B cell (primary cell): ENCODE measurements at regions not wholly inside any gene's neighbourhood (a gene's known extent, or its start where the extent isn't known, plus 50 kb on each side); places are given as distances from the start of the nearest gene placed in this dataset.

Experiments used
- ATAC-seq: fragments of 200-7000 bp; cut with Tn5 transposase; one replicate; pipeline ENCODE4 v1.10.0; 2021; ENCODE audit warnings: low read depth, mild to moderate bottlenecking, moderate number of reproducible peaks, moderate library complexity
- CTCF ChIA-PET: fragments of 350-600 bp; sonication (Branson Sonifier 250); formaldehyde crosslinking; loops from one replicate; lab custom pipeline; 2021; ENCODE audit warnings: antibody characterized with exemption, inconsistent platforms; lab: Charles Lee
- POLR2A ChIA-PET: fragments of 350-600 bp; sonication (Branson Sonifier 250); formaldehyde crosslinking; loops from one replicate; lab custom pipeline; 2021; ENCODE audit warnings: antibody characterized with exemption; lab: Charles Lee
- DNase-seq: peaks from one replicate; pipeline ENCODE4 v3.0.0; 2013
- H2AFZ ChIP-seq: 2 replicates; pipeline ENCODE4 v1.6.1; 2012; ENCODE audit warnings: mild to moderate bottlenecking, low read depth, low read length; ENCODE audit not compliant: insufficient read depth, poor library complexity, severe bottlenecking
- H3K27ac ChIP-seq, 2 donors: 1 replicate in 1 of 2; 2 replicates in 1 of 2; pipeline ENCODE4 v1.5.1; 2012 to 2013; ENCODE audit warnings: low read length in 2 of 2, mild to moderate bottlenecking in 2 of 2, moderate library complexity in 1 of 2
- H3K27me3 ChIP-seq, 4 experiments: fragments of 200-600 bp in 1 of 4; sonication (generic) in 1 of 4; replicated peaks in 1 of 4; 1 replicate in 2 of 4; 2 replicates in 2 of 4; pipeline versions ENCODE4 v1.6.1 to v1.7.0; 2013 to 2016; ENCODE audit warnings: low read length in 3 of 4, mild to moderate bottlenecking in 2 of 4, mixed read lengths in 1 of 4, moderate library complexity in 1 of 4; ENCODE audit not compliant: insufficient read depth in 4 of 4, control insufficient read depth in 3 of 4; ENCODE audit errors: control extremely low read depth in 1 of 4
- H3K36me3 ChIP-seq, 2 experiments: replicated peaks in 1 of 2; 1 replicate in 1 of 2; 2 replicates in 1 of 2; pipeline versions ENCODE4 v1.6.1 to v1.7.1; 2013; ENCODE audit warnings: low read length in 1 of 2; ENCODE audit not compliant: insufficient read depth in 2 of 2, control insufficient read depth in 1 of 2; ENCODE audit errors: control extremely low read depth in 1 of 2, extremely low read depth in 1 of 2
- H3K4me1 ChIP-seq, 2 donors: fragments of 200-600 bp in 1 of 2; sonication (generic) in 1 of 2; 1 replicate in 1 of 2; 2 replicates in 1 of 2; pipeline versions ENCODE4 v1.5.1 to v1.6.1; 2013 to 2017; ENCODE audit warnings: low read length in 2 of 2; ENCODE audit not compliant: control insufficient read depth in 2 of 2, insufficient read depth in 2 of 2
- H3K4me2 ChIP-seq: replicated peaks from 2 replicates; pipeline ENCODE3; 2012; ENCODE audit warnings: mild to moderate bottlenecking, low read depth, low read length; ENCODE audit not compliant: poor library complexity, severe bottlenecking
- H3K4me3 ChIP-seq, 5 experiments: fragments of 200-600 bp in 1 of 5; sonication (generic) in 1 of 5; 1 replicate in 3 of 5; 2 replicates in 2 of 5; pipeline versions ENCODE4 v1.5.1 to v1.7.0; 2011 to 2016; ENCODE audit warnings: low read length in 4 of 5, mild to moderate bottlenecking in 4 of 5, low read depth in 2 of 5, control low read depth in 1 of 5, moderate library complexity in 1 of 5; ENCODE audit not compliant: insufficient read depth in 1 of 5; ENCODE audit errors: control extremely low read depth in 1 of 5, extremely low read depth in 1 of 5
- H3K79me2 ChIP-seq: fragments of 200-600 bp; sonication (generic); one replicate; pipeline ENCODE4 v1.6.0; 2016; ENCODE audit warnings: low read length; ENCODE audit not compliant: control insufficient read depth, insufficient read depth
- H3K9ac ChIP-seq: fragments of 200-600 bp; sonication (generic); 2 replicates; pipeline ENCODE4 v1.6.1; 2017; ENCODE audit warnings: mild to moderate bottlenecking, low read length, moderate library complexity
- H3K9me3 ChIP-seq, 3 donors: one replicate each; pipeline versions ENCODE4 v1.6.1 to v1.7.1; 2013; ENCODE audit warnings: low read length in 2 of 3; ENCODE audit not compliant: control insufficient read depth in 2 of 3, insufficient read depth in 1 of 3; ENCODE audit errors: control extremely low read depth in 1 of 3
- H4K20me1 ChIP-seq: 2 replicates; pipeline ENCODE4 v1.6.0; 2012; ENCODE audit warnings: mild to moderate bottlenecking, low read length; ENCODE audit not compliant: insufficient read depth, control insufficient read depth, poor library complexity, severe bottlenecking
- H3K27ac Mint-ChIP-seq: one replicate; pipeline ENCODE4 v1.8.0; 2021; ENCODE audit warnings: mixed read lengths
- H3K27me3 Mint-ChIP-seq: one replicate; pipeline ENCODE4 v1.8.0; 2021; ENCODE audit warnings: mixed read lengths
- H3K4me1 Mint-ChIP-seq: one replicate; pipeline ENCODE4 v1.8.0; 2021; ENCODE audit warnings: mixed read lengths
- H3K4me3 Mint-ChIP-seq: one replicate; pipeline ENCODE4 v1.8.0; 2021; ENCODE audit warnings: mixed read lengths
- H3K9me3 Mint-ChIP-seq: one replicate; pipeline ENCODE4 v1.8.0; 2022; ENCODE audit warnings: mixed read lengths; ENCODE audit not compliant: insufficient read depth
- EZH2 ChIP-seq: IDR thresholded peaks from 2 replicates; pipeline ENCODE4 v1.6.1; 2012; ENCODE audit warnings: borderline replicate concordance, low read depth, mild to moderate bottlenecking, moderate library complexity, low read length; ENCODE audit not compliant: insufficient read depth, poor library complexity, severe bottlenecking
- WGBS: methylation state at CpG from one replicate; pipeline ENCODE4 v1.1.5; 2013; ENCODE audit warnings: missing lambda C conversion rate; ENCODE audit not compliant: insufficient coverage; 5-methylcytosine and 5-hydroxymethylcytosine counted together
- intact Hi-C: fragments of 100-400 bp; cut with micrococcal nuclease; formaldehyde crosslinking; loops from one replicate; pipeline ENCODE4 v1.10.0; 2022
- TF ChIP-seq, protein P1 (sequence below): fragments of 200-600 bp; IDR thresholded peaks from one replicate; pipeline ENCODE4 v1.8.0; 2022; ENCODE audit warnings: antibody characterized with exemption, mild to moderate bottlenecking

DNA sequence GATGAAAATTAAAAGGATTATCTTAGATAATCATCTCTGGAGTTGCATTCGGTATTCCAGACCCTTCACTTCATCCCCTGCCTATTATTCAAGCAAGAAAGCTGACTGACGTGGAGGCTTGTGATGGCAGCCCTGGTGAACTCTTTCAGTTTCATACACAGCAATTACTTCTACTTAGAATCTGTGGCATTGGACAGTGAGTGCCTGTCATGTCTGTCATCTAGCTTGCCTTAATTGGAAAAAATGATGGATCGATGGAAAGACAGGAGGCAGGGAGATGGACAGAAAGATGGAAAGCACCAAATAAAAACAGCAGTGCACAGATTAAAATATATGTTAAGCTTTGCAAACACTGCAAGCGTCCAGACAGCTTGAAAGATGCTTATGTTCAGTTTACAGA, 1371.0 kb upstream of the CDH6 start:
- no peak overlapping the region for H3K27ac ChIP-seq
- ChIA-PET POLR2A (no interaction called here), CTCF (no interaction called here)
- WGBS, result no CpG with 5 or more reads among the region's 4 CpGs
- H3K36me3 ChIP-seq, result no peaks in the 10 kb centered on the region
- H3K9ac ChIP-seq, result no peak overlapping the region
- H3K79me2 ChIP-seq, result no peaks in the 10 kb centered on the region
- Mint-ChIP-seq H3K4me1 (no peaks in the 10 kb centered on the region), H3K4me3 (no peak overlapping the region), H3K27ac (no peak overlapping the region), H3K27me3 (no peaks in the 10 kb centered on the region), H3K9me3 (peaks cover 4% of the 10 kb centered on the region)
- intact Hi-C loops, result no loop called here
- H3K27me3 ChIP-seq, result no peaks in the 10 kb centered on the region
- TF ChIP-seq, protein P1, sequence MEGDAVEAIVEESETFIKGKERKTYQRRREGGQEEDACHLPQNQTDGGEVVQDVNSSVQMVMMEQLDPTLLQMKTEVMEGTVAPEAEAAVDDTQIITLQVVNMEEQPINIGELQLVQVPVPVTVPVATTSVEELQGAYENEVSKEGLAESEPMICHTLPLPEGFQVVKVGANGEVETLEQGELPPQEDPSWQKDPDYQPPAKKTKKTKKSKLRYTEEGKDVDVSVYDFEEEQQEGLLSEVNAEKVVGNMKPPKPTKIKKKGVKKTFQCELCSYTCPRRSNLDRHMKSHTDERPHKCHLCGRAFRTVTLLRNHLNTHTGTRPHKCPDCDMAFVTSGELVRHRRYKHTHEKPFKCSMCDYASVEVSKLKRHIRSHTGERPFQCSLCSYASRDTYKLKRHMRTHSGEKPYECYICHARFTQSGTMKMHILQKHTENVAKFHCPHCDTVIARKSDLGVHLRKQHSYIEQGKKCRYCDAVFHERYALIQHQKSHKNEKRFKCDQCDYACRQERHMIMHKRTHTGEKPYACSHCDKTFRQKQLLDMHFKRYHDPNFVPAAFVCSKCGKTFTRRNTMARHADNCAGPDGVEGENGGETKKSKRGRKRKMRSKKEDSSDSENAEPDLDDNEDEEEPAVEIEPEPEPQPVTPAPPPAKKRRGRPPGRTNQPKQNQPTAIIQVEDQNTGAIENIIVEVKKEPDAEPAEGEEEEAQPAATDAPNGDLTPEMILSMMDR, result no peak
- no peak for TF ChIP-seq EZH2
- H2AFZ ChIP-seq, result no peak overlapping the region
- H3K4me1 ChIP-seq, result no peaks in the 10 kb centered on the region
- ATAC-seq (no peak), DNase-seq (no peak)
- no peak overlapping the region for H3K4me2 ChIP-seq
- H3K4me3 ChIP-seq, result no peak overlapping the region
- peaks cover 0 to 3% (median 0%) of the 10 kb centered on the region in 3 donors for H3K9me3 ChIP-seq
- no peaks in the 10 kb centered on the region for H4K20me1 ChIP-seq

DNA sequence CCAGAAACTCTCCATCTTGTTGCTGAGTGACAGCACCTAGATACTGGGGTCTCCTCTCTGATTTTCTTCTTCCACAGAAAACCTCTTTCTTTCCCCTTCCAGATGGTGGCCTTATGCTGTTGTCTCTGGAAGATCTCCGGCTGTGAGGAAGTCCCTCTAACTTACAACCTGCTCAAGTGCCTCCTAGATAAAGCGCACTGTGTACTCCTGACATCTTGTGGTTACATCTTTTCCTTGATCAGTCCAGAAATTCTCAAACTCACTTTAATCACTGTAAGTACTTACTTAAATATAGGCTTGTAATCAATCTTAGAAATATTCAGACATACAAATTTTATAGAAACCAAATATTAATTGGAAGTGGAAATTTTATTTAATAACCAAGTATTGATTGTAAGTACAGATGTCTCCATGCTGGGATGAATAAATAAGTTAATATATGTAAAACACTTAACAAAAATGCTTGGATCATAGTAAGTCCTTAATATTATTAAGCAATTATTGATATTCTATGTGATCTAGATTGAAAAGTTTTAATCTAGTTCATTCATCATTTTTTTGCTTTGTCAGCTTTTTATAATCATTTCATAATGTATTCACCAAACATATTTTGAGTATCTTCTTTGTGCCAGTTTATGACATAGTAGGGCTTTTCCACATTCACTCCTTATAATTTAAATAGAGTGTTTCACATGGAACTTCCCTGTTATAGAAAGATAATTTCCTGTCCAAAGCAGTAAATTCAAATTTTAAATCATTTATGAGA, 1381.4 kb upstream of the CDH6 start:
- Histone ChIP-seq H3K4me3 (no peak overlapping the region), H3K36me3 (no peaks in the 10 kb centered on the region), H2AFZ (no peak overlapping the region), H3K4me2 (no peak overlapping the region), H3K27me3 (no peaks in the 10 kb centered on the region), H3K79me2 (no peaks in the 10 kb centered on the region), H4K20me1 (no peaks in the 10 kb centered on the region), H3K9ac (no peak overlapping the region), H3K27ac (no peak overlapping the region), H3K9me3 (no peaks in the 10 kb centered on the region), H3K4me1 (no peaks in the 10 kb centered on the region)
- no peak overlapping the region for H3K4me3 Mint-ChIP-seq
- H3K27ac Mint-ChIP-seq, result no peak overlapping the region
- H3K4me1 Mint-ChIP-seq, result no peaks in the 10 kb centered on the region
- WGBS, result no CpG with 5 or more reads among the region's 2 CpGs
- intact Hi-C loops, result no loop called here
- DNase-seq, result no peak
- CTCF ChIA-PET, result no interaction called here
- no peak for TF ChIP-seq EZH2
- TF ChIP-seq, protein P1, result no peak
- peaks cover 6% of the 10 kb centered on the region for H3K9me3 Mint-ChIP-seq
- no peaks in the 10 kb centered on the region for H3K27me3 Mint-ChIP-seq
- ATAC-seq, result no peak
- POLR2A ChIA-PET, result no interaction called here
